Transverse colon (tissue), 4 donors: ENCODE measurements at regions not wholly inside any gene's neighbourhood (a gene's known extent, or its start where the extent isn't known, plus 50 kb on each side); places are given as distances from the start of the nearest gene placed in this dataset.

Source experiments
- DNase-seq: peaks from one replicate; pipeline ENCODE4 v3.0.0-alpha.2; 2019
- H3K27ac ChIP-seq, 4 donors: fragments of 200-600 bp; sonication (generic); 2 replicates each; pipeline ENCODE4 v1.5.1; 2016 to 2018; ENCODE audit warnings: inconsistent platforms in 4 of 4
- H3K27me3 ChIP-seq: fragments of 200-600 bp; sonication (generic); 2 replicates; pipeline ENCODE4 v1.5.1; 2017; ENCODE audit warnings: inconsistent platforms
- H3K36me3 ChIP-seq, 4 donors: fragments of 200-600 bp; sonication (generic); 2 replicates each; pipeline ENCODE4 v1.5.1; 2017 to 2019; ENCODE audit warnings: inconsistent platforms in 4 of 4
- H3K4me1 ChIP-seq, 4 donors: fragments of 200-600 bp; sonication (generic); 2 replicates each; pipeline ENCODE4 v1.5.1; 2017 to 2020; ENCODE audit warnings: inconsistent platforms in 4 of 4
- H3K4me3 ChIP-seq, 4 donors: fragments of 200-600 bp; sonication (generic); 1 replicate in 1 of 4; 2 replicates in 3 of 4; pipeline versions ENCODE4 v1.5.1 to v1.6.1; 2017 to 2019; ENCODE audit warnings: inconsistent platforms in 4 of 4
- H3K9me3 ChIP-seq, 2 donors: fragments of 200-600 bp; sonication (generic); 2 replicates each; pipeline ENCODE4 v1.5.1; 2017 to 2019; ENCODE audit warnings: inconsistent platforms in 2 of 2
- CTCF ChIP-seq, 5 experiments: fragments of 200-600 bp in 3 of 5; fragments of 450-650 bp in 2 of 5; sonication (generic) in 3 of 5; IDR thresholded peaks; 1 replicate in 2 of 5; 2 replicates in 3 of 5; pipeline ENCODE4 v1.5.1; 2016 to 2017; ENCODE audit warnings: antibody characterized with exemption in 5 of 5, inconsistent platforms in 3 of 5, mild to moderate bottlenecking in 2 of 5, moderate library complexity in 1 of 5
- EP300 ChIP-seq: sonication (generic); formaldehyde crosslinking; IDR thresholded peaks from one replicate; pipeline ENCODE4 v1.6.1; 2017; ENCODE audit warnings: antibody characterized with exemption, low read depth
- POLR2A ChIP-seq: fragments of 450-650 bp; IDR thresholded peaks from one replicate; pipeline ENCODE4 v1.6.1; 2016; ENCODE audit warnings: antibody characterized with exemption, mild to moderate bottlenecking, moderate library complexity
- POLR2AphosphoS5 ChIP-seq, 3 donors: sonication (generic); formaldehyde crosslinking; IDR thresholded peaks; one replicate each; pipeline ENCODE4 v1.6.1; 2016; ENCODE audit warnings: antibody characterized with exemption in 3 of 3
- WGBS, 2 donors: methylation state at CpG; one replicate each; pipeline ENCODE4 v1.1.5; 2018; ENCODE audit warnings: low coverage in 1 of 2; 5-methylcytosine and 5-hydroxymethylcytosine counted together
- in situ Hi-C, 4 donors: fragments of 200-750 bp; cut with MboI; loops; one replicate each; pipeline versions ENCODE4 v1.15.0 to v1.15.1; 2017; ENCODE audit warnings: low sequenced_read_pairs in 3 of 4, low pct_ligation_motif_present in 1 of 4, low pct_unique_long_range_greater_than_20kb in 1 of 4
- intact Hi-C: fragments of 100-400 bp; cut with DNase I; formaldehyde crosslinking; loops from one replicate; pipeline ENCODE4 v1.15.1; 2023; ENCODE audit warnings: low total_unique reads

DNA sequence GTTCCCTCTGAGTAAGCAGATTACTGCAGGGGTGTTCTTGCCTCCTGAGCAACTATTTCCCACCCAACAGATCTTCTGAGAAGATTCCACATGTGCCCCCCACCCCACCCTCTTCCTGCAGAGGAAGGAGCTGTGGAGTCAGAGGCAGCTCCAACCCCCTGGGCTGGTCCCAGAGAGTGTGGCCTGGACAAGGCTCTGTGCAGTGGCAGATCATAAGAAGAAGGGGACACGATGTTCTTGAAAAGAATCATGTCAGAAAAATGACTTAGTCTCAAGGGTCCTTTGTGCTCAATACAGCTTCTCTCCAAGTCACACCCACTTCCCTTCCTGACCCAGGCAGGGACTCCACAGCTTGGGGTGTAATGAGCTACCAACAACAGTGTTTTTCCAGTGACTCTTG, 95.2 kb downstream of the SYF2 start:
- intact Hi-C loops: no loop called here
- WGBS, 2 donors: 69% methylated on average over 1 of the region's 1 CpG; no CpG with 5 or more reads in 1 of the 2 donors

DNA sequence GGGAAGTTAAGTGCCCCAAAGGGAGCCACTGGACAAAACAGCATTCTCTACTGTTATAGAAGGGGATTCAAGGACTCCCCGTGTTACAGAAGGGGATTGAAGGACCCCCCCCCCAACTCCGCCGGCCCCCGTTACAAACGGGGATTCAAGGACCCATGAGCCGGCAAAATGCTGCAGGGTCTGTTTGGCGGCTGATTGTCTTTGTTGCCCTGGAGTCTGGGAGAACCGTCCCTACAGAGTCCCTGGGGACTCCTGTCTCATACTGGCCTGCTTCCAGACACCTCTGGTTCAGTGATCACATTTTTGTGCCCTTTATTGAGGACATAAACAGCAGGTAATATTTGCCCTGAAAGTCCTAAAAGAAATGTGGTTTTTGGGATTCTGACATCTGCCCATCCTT, 96.4 kb downstream of the SYF2 start:
- Histone ChIP-seq H3K4me1 (no peaks in the 10 kb centered on the region), H3K9me3 (no peaks in the 10 kb centered on the region), H3K27ac (no peak overlapping the region), H3K4me3 (no peak overlapping the region), H3K27me3 (peaks cover 4% of the 10 kb centered on the region), H3K36me3 (no peaks in the 10 kb centered on the region)
- intact Hi-C loops: no loop called here
- TF ChIP-seq EP300: no peak
- no peak for TF ChIP-seq CTCF (IDR thresholded peaks at IDR 0.05)
- TF ChIP-seq POLR2AphosphoS5 (IDR thresholded peaks at IDR 0.05): no peak
- TF ChIP-seq POLR2A: no peak
- in situ Hi-C loops: no loop called here
- 84% methylated on average over 7 of the region's 8 CpGs; no CpG with 5 or more reads in 1 of the 2 donors for WGBS, 2 donors
- DNase-seq: no peak

More for the DNA sequence above, 95.2 kb downstream of the SYF2 start:
- no peak for DNase-seq
- in situ Hi-C loops: no loop called here
- TF ChIP-seq EP300: no peak
- no peaks in the 10 kb centered on the region for H3K9me3 ChIP-seq
- no peak overlapping the region for H3K4me3 ChIP-seq
- H3K27ac ChIP-seq: no peak overlapping the region
- H3K36me3 ChIP-seq: no peaks in the 10 kb centered on the region
- no peaks in the 10 kb centered on the region for H3K4me1 ChIP-seq
- peaks cover 4% of the 10 kb centered on the region for H3K27me3 ChIP-seq

- H3K4me3 ChIP-seq: no peak overlapping the region
- H3K9me3 ChIP-seq: no peaks in the 10 kb centered on the region
- H3K27me3 ChIP-seq: peaks cover under 1% of the 10 kb centered on the region
- DNase-seq: no peak
- intact Hi-C loops: no loop called here
- in situ Hi-C loops: no loop called here
- no peaks in the 10 kb centered on the region for H3K36me3 ChIP-seq
- WGBS, 2 donors: 79% methylated on average over 7 of the region's 7 CpGs; no CpG with 5 or more reads in 1 of the 2 donors
- no peak overlapping the region for H3K27ac ChIP-seq
- no peaks in the 10 kb centered on the region for H3K4me1 ChIP-seq
- no peak for TF ChIP-seq CTCF (IDR thresholded peaks at IDR 0.05)
- TF ChIP-seq EP300: no peak
- TF ChIP-seq POLR2AphosphoS5 (IDR thresholded peaks at IDR 0.05): no peak
- no peak for TF ChIP-seq POLR2A
These were observed 97.4 kb downstream of the SYF2 start for GRCh38 chr1:25134801-25135461.

GRCh38 chr1:25134307-25134706, 98.0 kb downstream of the SYF2 start:
- no peaks in the 10 kb centered on the region for H3K27me3 ChIP-seq
- TF ChIP-seq POLR2A (no peak), POLR2AphosphoS5 (IDR thresholded peaks at IDR 0.05) (no peak), CTCF (IDR thresholded peaks at IDR 0.05) (no peak), EP300 (no peak)
- H3K27ac ChIP-seq: no peak overlapping the region
- no peaks in the 10 kb centered on the region for H3K4me1 ChIP-seq
- 82 to 89% methylated on average over 2 to 4 of the region's 4 CpGs for WGBS, 2 donors
- no peak for DNase-seq
- intact Hi-C loops: no loop called here
- no peak overlapping the region for H3K4me3 ChIP-seq
- H3K36me3 ChIP-seq: no peaks in the 10 kb centered on the region
- in situ Hi-C loops: no loop called here
- H3K9me3 ChIP-seq: no peaks in the 10 kb centered on the region

GRCh38 chr1:25131794-25132193, 100.5 kb downstream of the SYF2 start:
- no peak overlapping the region for H3K4me3 ChIP-seq
- no peak overlapping the region for H3K27ac ChIP-seq
- in situ Hi-C loops: no loop called here
- no peaks in the 10 kb centered on the region for H3K36me3 ChIP-seq
- no peak for DNase-seq
- intact Hi-C loops: no loop called here
- TF ChIP-seq CTCF (IDR thresholded peaks at IDR 0.05) (no peak), POLR2A (no peak), EP300 (no peak), POLR2AphosphoS5 (IDR thresholded peaks at IDR 0.05) (no peak)
- no peaks in the 10 kb centered on the region for H3K9me3 ChIP-seq
- H3K27me3 ChIP-seq: no peaks in the 10 kb centered on the region
- 69% methylated on average over 4 of the region's 4 CpGs; no CpG with 5 or more reads in 1 of the 2 donors for WGBS, 2 donors
- no peaks in the 10 kb centered on the region for H3K4me1 ChIP-seq
